GM18909 (cell line): ENCODE measurements at regions not wholly inside any gene's neighbourhood (a gene's known extent, or its start where the extent isn't known, plus 50 kb on each side); places are given as distances from the start of the nearest gene placed in this dataset.
"Not testable (repeated sequence)": the region's sequence is repeated elsewhere in the genome, so short reads cannot be mapped to it uniquely, and the experiment has no call there.

ENCODE experiments used
- ATAC-seq: cut with Tn5 transposase; IDR thresholded peaks from one replicate; pipeline ENCODE4 v1.9.1; 2021; ENCODE audit warnings: mild to moderate bottlenecking; ENCODE audit not compliant: unreplicated experiment, poor library complexity

- ATAC-seq, result no peak
These were observed 183.9 kb downstream of the ETNK1 start for GRCh38 chr12:22808860-22809259.

DNA sequence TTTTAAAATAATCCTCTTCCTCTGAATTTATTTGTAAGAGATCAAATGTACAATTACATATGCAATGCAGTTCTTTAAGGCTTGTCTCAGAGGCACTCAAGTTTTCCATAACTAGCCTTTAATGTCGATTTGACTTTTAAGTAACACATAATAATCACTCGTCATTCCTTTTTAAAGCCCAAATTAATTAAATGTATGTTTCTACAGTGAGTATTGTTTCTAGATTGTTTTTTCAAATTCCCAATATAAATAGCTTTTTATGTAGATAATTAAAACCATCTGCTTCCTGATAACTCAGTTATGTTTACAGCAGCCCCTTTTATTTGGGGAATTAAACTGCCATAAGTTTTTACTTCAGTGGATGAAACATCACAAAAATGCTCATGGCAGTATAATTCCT is 185.1 kb downstream of the ETNK1 start:
- ATAC-seq, result no peak

- no peak for ATAC-seq
These were observed 187.6 kb downstream of the ETNK1 start for GRCh38 chr12:22812531-22812930.

DNA sequence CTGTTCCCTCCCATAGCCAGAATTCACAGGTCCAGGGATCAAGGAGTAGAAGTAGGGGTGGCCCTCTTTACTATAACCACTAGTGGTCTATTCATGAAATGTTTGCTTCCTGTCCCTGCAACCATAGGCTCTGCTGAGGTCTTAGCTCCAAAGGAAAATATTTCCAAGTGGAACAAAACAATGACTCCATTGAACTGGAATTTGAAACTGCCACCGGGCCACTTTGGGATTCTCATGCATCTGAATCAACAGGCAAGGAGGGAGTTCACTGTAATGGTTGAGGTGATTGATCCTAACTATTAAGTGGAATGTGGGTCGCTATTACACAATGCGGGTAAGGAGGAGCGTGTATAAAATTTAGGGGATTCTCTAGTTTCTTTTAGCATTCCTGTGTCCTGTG is 197.0 kb downstream of the ETNK1 start:
- no peak for ATAC-seq

DNA sequence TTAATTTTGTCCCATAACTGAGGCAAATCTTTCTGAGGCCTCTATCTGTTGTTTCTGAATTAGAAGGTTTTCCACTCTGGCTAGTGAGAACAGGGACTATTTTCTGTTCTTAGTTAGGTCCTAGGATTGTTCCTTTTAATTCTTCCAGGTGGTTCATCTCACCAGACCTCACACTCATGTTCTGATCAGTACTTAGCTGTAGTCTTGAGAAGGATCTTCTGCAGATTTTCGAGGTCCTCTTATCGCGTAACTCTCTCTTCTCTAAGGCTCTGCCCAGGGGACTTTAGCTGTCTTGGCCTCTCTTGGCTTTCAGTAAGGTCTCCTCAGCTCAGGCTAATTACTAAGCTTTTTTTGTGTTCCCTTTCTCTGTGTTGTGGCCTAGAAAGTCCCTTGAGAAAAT is 201.1 kb downstream of the ETNK1 start:
- ATAC-seq, result no peak

DNA sequence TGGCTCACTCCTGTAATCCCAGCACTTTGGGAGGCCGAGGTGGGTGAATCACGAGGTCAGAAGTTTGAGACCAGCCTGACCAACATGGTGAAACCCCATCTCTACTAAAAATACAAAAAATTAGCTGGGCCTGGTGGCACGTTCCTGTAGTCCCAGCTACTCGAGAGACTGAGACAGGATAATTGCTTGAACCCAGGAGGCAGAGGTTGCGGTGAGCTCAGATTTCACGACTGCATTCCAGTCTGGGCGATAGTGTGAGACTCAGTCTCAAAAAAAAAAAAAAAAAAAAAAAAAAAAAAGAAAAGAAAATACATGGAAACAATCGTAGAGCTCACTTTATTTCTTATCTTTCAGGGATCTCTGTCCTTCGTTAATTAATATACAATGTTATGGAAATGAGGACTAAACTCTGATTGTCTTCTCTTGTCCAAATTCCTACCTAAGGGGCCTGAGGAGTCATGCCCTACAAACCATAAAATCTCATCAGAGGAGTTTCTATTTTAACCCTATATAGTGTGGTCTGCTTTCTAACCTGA is 201.5 kb downstream of the ETNK1 start:
- ATAC-seq, result not testable (repeated sequence)

- ATAC-seq, result peak; percentile 62
These were observed 203.1 kb downstream of the ETNK1 start for GRCh38 chr12:22828066-22828465.

- ATAC-seq, result no peak
These were observed 210.5 kb downstream of the ETNK1 start for GRCh38 chr12:22835431-22835830.

DNA sequence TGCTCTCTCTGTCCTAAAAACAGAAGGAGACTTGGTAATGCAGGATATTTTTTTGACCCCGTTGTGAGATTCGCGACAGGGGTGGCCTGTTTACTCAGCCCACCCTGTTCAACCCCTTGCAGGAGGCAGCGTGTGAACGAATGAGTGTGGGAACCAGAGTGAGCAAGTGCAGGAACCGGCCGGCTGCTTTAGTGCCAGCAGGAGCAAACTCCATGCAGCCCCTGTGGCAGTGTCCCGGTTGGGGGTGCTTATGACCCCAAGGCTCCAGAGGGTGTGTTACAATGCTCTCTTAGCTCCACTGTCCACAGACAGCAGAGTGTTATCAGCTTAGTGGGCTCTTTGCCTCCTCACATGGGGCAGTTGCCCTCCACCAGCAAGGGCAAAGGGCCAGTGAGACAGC is 225.2 kb downstream of the ETNK1 start:
- ATAC-seq, result no peak

- no peak for ATAC-seq
These were observed 226.6 kb downstream of the ETNK1 start for GRCh38 chr12:22851532-22851931.

DNA sequence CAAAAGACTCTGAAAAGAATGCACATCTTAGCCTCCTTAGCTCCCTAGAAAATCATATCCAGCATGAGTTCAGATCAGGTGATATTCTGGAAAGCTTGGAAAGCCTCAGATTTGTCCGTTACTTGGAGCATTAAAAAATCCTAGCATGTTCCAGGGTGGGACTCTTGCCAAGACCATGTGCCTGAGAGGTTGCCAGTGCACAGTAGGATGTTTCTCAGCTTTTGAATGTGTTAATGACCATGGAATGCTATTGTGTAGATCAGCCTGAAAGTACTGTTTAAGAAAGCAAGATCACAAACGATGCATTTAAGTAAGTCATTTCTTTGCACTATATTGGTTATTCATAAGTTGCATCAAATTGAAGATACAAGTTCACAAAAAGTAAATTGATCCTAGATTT is 230.5 kb downstream of the ETNK1 start:
- ATAC-seq, result no peak

DNA sequence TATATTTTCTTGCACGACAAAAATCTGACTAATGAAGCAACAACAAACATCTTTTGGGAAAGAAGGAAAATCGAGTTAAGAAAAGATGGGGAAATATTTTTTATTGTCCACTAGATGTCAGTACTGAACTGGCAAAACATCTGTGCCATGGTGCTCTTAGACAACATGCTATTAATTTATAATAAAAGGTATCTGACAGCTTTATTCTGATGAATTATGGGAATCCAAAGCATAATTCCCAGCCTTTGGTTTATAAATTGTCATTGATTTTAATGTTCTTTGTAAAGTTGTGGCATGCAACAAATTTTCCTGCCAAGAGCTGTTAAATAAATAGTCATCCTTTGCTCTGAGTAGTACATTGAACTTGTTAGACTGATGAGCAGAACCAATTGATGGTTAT is 231.2 kb downstream of the ETNK1 start:
- no peak for ATAC-seq

DNA sequence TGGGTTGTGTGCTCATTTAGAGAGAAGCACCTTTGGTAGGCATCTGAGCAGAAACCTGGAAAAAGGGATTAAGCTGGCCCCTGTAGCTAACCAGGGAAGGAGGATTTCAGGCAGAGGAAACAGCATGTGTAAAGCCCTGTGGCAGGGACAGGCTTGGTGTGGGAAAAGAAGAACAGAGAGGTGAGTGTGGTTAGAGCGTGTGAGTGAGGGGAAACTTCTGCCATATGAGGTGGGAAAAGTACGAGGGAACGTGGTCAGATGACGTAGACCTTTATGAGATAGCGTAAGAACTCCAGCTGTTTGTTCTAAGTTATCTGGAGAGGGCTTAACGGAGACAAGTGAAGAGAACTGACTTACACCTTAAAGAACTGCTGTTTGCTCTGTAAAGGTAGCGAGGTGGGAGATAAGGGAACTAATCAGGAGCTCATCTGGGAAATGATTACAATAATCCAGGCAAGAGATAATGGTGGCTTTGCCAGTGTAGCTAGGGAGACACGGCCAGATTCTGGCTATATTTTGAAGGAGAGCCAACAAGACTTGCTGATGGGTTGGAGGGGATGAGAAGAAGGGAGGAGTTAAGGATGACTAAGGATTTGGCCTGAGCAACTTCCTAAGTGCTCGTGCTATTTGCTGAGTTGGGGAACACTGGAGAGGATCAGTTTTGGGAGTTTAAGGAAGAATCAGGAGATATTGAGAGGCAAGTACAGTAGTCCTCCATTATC is 234.0 kb downstream of the ETNK1 start:
- no peak for ATAC-seq

- no peak for ATAC-seq
These were observed 236.0 kb downstream of the ETNK1 start for GRCh38 chr12:22860926-22861325.

GRCh38 chr12:22865822-22866221 is 240.9 kb downstream of the ETNK1 start:
- no peak for ATAC-seq

DNA sequence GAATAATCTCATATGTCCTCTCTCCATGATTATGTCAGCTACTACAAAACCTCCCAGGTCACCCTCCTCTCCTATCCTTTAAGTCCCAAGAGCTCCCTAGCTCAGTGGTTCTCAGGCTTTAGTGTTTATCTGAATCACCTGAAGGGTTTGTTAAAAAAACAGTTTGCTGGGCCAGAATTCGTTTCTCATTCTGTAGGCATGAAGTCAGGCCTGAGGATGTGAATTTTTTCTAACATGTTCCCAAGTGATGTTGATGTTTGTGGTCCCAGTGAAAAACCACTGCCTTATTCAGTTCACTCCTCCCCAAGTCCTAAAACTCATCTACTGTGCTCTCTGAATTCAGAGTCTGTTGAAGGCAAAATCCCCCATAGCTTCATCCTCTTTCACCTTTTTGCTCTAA is 241.4 kb downstream of the ETNK1 start:
- no peak for ATAC-seq

DNA sequence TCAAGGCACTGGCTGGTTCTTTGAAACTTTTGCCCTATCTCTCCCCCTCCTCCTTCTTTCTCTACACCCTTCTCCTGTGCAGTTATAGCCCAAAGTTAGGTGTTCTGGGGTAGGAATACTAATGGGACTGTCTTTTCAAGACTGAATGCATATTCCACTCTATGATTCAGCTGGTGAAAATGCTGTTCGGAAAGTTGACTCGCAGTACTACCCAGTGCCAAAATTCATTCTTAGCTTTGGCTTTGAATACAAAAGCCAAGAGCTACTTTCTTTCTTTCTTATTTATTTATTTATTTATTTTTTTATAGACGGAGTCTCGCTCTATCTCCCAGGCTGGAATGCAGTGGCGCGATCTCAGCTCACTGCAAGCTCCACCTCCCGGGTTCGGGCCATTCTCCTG is 249.2 kb downstream of the ETNK1 start:
- no peak for ATAC-seq

- ATAC-seq, result no peak
These were observed 251.3 kb downstream of the ETNK1 start for GRCh38 chr12:22876262-22876661.

DNA sequence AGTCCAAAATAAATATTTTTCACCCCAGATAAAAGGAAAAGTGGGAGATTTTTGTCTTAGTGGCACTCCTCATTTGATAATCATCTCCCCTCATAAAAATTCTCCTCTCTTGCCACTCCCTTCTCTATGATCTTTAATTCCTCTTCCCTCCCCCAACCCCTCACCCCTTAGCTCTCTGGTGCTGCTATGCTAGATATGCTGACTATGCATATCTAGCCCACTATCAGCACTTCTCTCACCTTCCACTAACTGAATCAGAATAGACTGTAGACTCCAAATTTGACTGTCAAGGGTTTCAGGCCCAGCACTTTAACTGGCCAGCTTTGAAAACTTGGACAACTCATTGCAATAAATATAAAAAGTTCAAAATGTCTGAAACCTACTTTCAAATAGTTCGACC is 254.2 kb downstream of the ETNK1 start:
- no peak for ATAC-seq

GRCh38 chr12:22880331-22880730 is 255.4 kb downstream of the ETNK1 start:
- ATAC-seq, result no peak

- no peak for ATAC-seq
These were observed 255.8 kb downstream of the ETNK1 start for GRCh38 chr12:22880807-22881206.

DNA sequence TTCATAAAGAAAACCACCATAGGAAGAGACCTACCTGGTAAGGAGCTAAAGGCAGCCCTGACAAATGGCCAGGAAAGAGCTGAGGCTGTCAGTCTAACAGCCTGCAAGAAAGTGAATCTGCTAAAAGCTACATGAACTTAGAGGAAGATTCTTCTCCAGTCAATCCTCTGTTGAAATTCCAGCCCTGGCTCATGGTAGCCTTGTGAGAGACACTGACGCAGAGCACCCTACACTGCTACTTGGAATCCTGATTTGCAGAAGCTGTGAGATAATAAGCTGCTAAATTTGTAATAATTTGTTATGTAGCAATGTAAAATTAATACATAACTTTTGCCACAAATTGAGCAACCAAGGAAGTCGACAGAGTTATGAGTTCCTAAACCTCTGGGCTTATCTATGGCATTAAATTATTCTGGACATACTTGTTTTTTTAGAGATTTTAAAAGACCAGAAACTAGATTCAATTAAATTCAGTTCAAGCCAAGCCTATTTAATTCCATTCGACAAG is 257.0 kb downstream of the ETNK1 start:
- ATAC-seq, result no peak
